ENCODE measurements at regions not wholly inside any gene's neighbourhood (a gene's known extent, or its start where the extent isn't known, plus 50 kb on each side); places are given as distances from the start of the nearest gene placed in this dataset.
"Not testable (repeated sequence)": the region's sequence is repeated elsewhere in the genome, so short reads cannot be mapped to it uniquely, and the experiment has no call there.

DNA sequence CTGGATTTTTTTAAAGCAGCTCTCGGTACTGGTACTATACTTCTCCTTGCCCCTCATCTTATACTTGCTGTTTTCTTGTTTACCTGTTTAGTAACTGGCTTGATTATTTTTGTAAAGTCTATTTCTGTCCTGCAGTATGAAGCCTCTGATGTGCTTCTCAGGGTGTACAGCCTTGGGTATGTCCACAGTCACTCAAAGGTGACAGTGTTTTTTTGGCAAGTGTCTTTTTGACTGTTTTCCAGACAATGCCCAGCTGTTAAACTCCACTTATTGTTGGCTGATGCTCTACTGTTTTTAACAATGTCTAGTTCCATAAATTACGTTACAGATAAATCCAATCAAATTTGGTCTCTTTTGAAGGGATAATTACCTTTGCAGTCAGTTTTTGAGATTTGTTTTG is 475.2 kb downstream of the JRKL start:
- TF ChIP-seq, protein P1, sequence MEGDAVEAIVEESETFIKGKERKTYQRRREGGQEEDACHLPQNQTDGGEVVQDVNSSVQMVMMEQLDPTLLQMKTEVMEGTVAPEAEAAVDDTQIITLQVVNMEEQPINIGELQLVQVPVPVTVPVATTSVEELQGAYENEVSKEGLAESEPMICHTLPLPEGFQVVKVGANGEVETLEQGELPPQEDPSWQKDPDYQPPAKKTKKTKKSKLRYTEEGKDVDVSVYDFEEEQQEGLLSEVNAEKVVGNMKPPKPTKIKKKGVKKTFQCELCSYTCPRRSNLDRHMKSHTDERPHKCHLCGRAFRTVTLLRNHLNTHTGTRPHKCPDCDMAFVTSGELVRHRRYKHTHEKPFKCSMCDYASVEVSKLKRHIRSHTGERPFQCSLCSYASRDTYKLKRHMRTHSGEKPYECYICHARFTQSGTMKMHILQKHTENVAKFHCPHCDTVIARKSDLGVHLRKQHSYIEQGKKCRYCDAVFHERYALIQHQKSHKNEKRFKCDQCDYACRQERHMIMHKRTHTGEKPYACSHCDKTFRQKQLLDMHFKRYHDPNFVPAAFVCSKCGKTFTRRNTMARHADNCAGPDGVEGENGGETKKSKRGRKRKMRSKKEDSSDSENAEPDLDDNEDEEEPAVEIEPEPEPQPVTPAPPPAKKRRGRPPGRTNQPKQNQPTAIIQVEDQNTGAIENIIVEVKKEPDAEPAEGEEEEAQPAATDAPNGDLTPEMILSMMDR (conservative IDR thresholded peaks at IDR 0.05; ENCODE audit: low read depth, low read length), result no peak
- DNase-seq (ENCODE audit: low read depth), result no peak
- no peak overlapping the region for H3K4me3 ChIP-seq (ENCODE audit: low read depth, low read length)

DNA sequence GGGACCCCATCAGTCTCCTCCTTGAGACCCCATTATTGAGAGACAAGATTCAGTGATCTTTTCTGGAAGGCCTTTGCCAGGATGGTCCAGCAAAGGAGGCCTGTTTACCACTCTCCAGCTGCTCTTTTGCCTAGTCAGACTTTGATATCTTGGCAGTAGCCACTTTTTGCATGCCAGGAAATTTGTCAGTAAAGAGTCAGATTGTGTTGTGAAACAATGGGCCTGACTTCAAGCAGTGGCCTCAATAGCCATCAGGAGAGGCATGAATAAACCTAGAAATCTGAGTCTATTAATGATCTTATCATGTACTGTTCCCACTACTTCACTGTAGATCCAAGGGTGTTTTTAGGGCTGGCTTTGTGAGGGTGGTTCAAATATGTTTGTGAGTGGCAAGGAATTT is 479.4 kb downstream of the JRKL start:
- H3K4me3 ChIP-seq (ENCODE audit: low read depth, low read length), result no peak overlapping the region
- DNase-seq (ENCODE audit: low read depth), result no peak

DNA sequence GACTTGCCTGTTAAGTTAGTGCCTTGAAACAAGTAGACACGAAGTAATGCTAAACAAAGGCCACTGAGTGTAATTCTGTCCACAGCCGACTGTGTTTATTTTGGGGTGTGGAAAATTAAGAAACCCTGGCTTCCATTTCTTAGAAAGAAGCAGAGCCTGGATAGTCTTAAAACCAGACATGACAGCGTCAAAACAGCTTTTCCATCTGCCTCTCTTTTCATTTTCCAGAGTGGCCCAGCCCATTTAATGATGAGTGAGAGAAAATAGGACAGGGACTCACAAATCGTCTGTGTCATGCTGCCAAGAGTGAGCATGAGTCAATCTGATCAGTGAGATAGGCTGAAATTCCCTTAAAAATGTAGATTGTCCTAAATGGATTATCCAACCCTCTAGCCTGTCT is 485.9 kb downstream of the JRKL start:
- TF ChIP-seq, protein P1 (conservative IDR thresholded peaks at IDR 0.05; ENCODE audit: low read depth, low read length), result no peak
- H3K4me3 ChIP-seq (ENCODE audit: low read depth, low read length), result no peak overlapping the region
- DNase-seq (ENCODE audit: low read depth), result no peak

More for the DNA sequence above, 479.4 kb downstream of the JRKL start:
- TF ChIP-seq, protein P1 (conservative IDR thresholded peaks at IDR 0.05; ENCODE audit: low read depth, low read length), result no peak

DNA sequence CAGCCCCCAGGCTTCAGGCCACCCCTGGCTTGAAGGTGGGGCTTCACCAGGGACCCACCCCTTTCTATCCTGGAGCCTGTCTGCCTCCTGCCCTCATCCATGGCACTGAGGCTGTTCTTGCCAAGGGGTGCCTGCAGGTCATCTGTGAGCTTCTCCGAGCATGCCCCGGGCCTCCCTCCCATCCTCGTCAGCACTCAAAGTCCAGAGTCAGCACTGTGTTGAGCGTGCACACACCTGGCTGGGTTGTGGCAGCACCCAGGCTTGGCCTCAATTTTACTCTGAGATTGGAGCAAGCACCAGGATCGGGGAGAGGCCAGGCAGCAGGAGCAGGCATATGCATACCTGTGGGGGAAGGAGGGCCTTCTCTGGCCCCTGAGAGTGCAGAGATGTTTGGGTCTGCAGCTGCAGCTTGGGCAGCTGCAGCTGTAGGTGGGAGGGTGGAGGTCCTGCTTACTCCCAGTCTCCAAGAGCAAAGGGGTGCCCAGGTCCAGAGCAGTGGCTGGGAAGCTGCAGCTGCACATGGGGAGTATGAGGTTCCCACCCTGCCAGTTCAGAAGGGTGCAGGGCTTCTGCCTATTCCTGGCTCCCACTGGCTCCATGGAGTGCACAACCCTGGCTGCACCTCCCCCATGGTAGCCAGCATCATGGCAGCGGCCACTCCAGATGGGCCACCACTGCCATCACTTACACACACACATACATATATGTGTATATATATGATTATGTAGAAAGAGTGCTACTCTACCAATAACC is 488.7 kb downstream of the JRKL start:
- no peak overlapping the region for H3K4me3 ChIP-seq (ENCODE audit: low read depth, low read length)
- DNase-seq (ENCODE audit: low read depth), result no peak
- TF ChIP-seq, protein P1 (conservative IDR thresholded peaks at IDR 0.05; ENCODE audit: low read depth, low read length), result no peak

DNA sequence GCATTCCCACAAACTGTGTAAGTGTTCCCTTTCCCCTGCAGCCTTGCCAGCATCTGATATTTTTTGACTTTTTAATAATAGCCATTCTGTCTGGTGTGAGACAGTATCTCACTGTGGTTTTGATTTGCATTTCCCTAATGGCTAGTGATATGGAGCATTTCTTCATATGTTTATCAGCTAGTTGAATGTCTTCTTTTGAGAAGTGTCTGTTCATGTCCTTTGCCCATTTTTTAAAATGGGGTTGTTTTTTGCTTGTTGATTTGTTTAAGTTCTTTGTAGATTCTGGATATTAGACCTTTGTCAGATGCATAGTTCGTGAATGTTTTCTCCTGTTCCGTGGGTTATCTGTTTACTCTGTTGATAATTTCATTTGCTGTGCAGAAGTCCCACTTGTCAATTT is 492.8 kb downstream of the JRKL start:
- H3K4me3 ChIP-seq (ENCODE audit: low read depth, low read length); DNase-seq (ENCODE audit: low read depth): not testable (repeated sequence)

DNA sequence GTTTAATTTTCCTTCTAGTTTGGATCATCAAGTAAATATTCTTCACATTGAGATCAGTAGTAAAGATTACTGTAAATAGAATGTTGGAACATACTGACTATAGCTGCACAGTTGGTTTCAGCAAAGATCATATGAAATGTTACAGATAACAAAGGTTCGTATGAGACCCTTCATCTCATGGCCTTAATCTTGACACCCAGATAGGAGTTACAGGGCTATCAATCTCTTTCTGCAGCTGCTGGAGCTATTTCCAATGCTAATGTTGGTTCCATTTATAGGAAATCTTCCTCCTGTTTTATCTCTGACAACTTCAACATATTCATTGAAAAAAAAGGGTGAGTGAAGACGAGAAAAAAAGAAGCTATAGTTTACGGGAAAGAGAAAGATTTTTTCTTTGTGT is 495.6 kb downstream of the JRKL start:
- H3K4me3 ChIP-seq (ENCODE audit: low read depth, low read length), result no peak overlapping the region
- no peak for DNase-seq (ENCODE audit: low read depth)
- TF ChIP-seq, protein P1 (conservative IDR thresholded peaks at IDR 0.05; ENCODE audit: low read depth, low read length), result no peak

DNA sequence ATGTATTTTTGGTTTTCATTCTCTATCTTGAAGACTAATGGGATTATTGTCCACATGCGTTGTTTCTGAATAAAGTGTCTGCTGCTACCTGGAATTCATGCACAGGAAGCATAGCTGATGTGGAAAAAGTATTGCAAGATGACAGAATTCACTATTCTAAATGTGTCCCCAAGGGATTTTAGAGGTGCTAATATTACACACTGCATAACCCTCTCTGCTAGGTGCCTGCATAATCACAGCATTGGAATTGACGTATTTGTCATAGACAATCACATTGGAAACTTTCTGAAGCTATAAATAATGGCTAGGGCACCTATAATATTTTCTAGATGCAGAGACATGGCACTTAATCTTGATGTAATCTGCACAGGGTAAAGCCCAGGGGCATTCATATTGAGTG is 496.1 kb downstream of the JRKL start:
- no peak for DNase-seq (ENCODE audit: low read depth)
- no peak overlapping the region for H3K4me3 ChIP-seq (ENCODE audit: low read depth, low read length)
- TF ChIP-seq, protein P1 (conservative IDR thresholded peaks at IDR 0.05; ENCODE audit: low read depth, low read length), result no peak
